HG03442 (cell line): ENCODE measurements at regions not wholly inside any gene's neighbourhood (a gene's known extent, or its start where the extent isn't known, plus 50 kb on each side); places are given as distances from the start of the nearest gene placed in this dataset.
"Not testable (repeated sequence)": the region's sequence is repeated elsewhere in the genome, so short reads cannot be mapped to it uniquely, and the experiment has no call there.

Source experiments
- ATAC-seq: cut with Tn5 transposase; IDR thresholded peaks from one replicate; pipeline ENCODE4 v1.9.1; 2021; ENCODE audit warnings: mild to moderate bottlenecking, moderate library complexity; ENCODE audit not compliant: unreplicated experiment

DNA sequence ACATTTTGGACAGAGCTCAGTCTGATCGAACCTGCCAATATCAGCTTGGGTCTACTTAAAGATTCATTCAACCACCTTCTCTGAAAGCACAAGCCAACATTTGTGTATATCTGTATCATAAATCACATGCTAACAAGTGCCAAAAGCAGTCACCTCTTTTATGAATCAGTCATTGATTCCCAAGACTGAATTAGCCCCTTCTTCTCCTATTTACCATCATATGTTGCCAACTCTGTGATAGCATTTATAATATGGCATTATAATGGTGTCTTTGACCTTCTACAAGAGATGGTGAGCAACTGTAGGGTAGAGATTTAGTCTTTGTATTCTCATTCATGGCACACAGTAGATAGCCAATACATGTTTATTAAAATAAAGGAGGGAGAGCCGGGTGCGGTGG, 61.4 kb downstream of the DDX53 start:
- ATAC-seq = no peak

DNA sequence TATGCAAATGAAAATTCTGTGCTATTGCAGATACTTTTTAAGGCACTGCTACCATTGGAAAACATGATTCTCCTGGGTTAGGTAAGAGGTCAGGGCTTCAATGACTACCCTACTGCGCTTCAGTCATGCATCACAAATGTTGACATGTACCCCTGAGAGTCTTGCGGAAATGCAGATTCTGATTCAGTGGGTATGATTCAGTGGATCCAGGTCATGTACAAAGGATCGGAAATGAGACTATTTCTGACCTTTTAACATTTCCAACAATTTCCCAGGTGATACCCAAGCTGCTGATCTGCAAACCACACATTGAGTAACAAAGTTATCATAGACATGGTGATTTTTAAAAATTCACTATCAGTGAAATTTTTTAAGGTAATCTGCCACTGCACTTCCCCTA, 62.6 kb downstream of the DDX53 start:
- ATAC-seq = no peak

DNA sequence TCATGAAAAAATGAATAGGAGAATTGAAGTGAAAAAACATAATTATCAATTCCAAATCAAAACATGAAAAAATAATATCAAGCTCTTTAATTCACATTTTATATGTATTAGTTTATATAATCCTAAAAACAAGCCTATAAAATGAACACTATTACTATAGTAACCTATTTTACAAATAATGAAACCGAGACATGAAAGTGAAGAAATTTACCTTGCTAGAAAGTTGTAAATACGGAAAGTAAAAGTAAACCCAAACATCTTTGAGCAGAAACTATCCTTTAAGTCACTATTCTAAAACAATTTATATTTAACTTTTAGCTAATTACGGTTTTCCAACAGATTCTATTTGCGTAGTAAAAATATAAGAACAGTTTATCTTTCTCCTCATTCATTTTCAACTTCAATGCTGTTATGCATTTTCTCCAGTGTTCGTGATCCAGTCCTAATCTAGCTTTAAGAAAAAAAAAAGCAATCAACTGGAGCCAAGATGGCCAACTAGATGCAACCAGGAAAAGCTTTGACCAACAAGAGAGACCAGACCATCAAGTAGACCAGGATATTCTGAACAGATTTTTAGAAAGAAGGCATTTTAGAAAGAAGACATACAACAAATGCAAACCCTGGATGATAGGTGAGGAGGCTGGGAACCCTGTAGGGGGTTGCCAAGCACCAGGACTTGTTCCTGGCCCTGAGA, 67.0 kb downstream of the DDX53 start:
- peak; percentile 84 for ATAC-seq

DNA sequence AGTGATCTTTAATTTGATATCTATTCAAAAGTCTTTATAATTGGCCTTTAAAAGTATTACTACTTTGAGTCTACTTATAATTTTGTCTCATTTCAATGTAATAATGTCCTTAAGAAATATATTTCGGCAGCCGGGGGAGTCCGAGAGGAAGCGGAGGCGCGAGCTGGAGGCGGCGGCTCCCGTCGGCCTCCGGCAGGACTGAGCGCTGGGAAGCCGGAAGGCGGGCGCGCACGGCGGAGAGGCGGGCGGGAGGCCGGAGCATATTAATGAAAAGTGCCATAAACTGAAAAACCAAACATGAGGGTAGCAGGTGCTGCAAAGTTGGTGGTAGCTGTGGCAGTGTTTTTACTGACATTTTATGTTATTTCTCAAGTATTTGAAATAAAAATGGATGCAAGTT, 75.7 kb downstream of the DDX53 start:
- not testable (repeated sequence) for ATAC-seq

DNA sequence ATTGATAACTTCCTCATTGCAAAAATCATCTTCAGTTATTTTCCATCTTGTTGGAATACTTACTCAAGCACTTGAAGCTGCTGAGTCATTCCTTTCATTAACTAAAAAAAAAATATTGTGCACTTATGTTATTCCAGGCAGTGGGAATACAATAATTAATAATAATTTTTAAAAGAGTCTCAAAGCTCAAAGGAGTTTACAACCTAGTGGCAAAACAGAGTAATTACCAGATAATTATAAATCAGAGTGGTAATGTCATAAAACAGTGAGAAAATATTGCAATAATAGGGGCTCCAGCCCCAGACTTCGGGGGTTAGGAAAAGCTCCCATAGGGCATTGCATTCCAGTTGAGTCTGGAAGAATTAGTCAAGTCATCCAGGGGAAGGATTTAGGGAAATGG, 79.6 kb downstream of the DDX53 start:
- ATAC-seq = no peak

DNA sequence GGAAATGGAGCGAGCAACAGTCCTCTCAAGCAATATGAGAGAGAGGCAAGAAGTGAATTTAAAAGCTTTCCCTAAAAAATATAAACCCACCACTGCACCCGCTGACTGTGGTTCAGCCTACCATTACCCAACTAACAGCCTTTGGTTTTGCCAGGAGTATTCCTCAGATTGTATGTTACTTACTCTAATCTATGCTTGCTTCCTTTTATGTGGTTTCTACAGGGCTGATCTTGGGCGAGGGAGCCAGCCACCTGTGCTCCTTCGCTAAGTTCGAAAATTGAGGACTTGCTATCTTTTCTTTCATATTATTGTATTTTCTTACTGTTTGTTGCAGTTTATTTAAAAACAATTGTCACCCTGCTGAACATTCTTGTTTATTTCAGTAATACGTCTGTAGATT, 101.1 kb downstream of the DDX53 start:
- no peak for ATAC-seq

DNA sequence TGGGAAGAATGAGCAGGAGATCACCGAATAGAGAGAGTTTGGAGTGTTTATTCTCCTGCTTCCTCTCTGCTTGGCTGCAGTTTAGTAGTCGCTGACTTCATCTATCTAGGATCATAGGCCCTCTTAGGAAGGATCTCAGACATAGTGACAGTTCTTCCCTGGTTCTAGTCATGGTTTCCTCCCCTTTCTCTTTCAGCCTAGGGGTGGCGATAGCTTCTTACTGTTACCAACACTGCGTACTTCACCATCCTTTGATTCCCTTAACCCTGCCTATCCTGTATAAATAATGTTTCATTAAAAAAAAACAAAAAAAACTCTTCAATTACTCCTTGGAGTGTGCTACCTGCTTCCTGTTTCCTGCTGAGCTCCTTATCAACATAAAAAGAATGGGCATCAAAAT, 103.8 kb downstream of the DDX53 start:
- no peak for ATAC-seq

DNA sequence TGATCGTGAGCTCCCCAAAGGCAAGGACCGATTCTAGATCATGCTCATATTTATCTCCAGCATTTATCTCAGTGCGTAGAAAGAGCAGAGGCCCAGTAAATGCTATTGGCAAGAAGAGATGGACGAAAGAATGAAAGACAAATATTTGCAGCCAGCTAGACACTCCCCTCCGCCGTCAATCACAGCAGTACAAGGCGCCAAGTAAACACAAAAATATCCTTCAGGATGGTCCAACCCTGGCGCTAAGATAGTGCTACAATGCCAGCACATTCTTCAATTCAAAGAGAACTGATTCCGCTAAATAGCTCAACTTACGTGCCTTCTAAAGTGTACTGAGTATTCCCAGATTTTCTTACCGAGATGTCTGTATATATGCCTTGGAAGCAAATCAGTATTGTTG, 114.5 kb downstream of the DDX53 start:
- ATAC-seq = no peak

DNA sequence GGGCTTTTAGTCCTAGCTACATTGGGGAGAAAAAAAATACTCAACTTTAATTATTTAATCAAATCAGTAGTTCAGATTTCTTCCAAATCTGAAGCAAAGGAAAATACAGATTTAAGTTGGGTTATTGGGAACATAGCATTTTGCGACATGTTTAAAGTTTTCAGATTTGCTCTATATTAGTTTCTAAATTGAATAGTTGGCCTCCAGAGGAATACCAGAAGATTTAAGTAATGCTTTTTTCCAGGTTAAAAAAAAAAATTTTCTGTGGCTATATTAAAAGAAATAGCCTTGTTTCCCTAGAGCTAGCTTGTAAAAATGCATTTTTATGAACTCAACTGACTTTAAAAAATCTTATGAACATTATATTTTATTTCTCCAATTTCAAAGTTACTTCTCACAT, 115.9 kb downstream of the DDX53 start:
- no peak for ATAC-seq

DNA sequence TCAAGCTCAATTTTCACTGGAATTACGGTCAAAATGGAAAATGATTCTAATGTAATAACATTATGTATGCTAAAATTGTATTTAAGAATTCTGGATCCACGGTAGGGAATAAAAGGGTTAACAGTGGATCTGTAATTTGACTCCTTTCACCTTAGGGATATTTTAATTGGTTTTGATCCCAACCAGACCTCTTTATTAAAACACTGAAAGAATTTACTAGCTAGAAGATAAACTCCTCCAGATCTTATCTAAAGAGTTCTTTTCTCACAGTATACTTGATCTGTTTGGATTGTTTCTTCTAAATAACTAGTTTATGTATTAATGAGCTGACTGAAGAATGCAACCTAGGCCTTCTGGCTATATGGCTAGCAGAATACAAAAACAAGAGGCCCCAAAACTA, 118.4 kb downstream of the DDX53 start:
- ATAC-seq = no peak

DNA sequence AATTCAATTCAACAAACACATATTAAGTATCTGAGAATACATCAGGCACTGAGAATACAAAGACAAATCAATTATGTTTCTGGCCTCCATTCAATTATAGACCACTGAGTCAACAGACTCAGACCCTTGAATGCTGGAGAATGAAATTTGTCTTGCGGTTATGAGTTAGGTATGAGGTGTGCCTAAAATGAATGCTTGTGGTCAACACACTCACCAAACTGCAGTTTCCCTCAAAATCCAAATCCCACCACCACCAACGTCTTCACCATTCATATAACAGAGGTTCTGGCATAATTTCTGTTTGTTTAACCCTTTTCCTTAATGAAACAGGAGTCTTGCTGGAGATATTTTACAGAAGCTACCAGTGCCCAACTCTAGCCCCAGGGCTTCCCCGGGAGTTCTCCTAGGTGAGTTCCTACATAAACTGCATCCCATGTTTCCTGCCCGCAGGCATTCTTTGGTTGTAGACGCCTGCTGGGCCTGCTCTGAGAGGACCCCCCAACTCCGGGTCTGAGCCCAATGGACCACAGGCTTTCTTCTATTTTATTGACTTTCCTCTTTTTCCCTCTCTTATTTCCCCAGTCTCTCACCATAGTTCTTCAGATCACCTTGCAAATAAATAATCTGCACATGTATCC, 119.2 kb downstream of the DDX53 start:
- ATAC-seq = no peak

DNA sequence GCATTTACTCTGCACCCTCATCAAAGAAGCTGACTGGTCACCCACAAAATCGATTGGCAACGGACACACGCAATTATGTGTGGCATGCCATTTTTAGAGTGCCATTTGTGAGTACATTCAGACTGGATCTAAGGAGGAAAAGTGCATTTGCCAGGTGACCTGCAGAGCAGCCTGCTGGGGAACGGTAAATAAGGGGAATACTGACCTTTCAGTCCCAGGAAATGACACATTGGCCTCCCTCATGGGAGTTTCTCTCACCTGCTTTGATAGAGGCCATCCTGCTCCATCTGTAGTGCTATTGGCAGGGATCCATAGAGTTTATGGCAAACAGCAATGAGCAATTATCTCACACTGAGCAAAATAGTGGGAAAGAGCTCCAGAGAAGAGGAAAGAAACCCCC, 127.8 kb downstream of the DDX53 start:
- ATAC-seq = no peak

DNA sequence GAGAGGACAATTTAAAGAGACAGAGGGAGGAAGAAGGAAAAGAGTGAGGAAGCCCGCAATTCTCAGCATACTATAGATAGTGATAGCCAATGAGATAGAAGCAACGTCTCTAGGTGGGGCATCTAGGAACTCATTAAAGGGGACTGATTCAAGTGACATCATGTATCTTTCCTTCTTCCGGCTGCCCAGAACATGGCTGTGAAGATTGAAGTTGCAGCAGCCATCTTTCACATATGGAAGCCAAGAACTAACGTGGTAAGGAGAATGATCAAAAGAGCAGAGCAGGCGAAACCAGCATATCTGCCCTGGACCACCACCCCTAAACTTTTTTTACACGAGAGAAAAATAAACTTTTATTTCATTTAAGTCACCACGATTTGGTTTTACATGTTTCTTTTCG, 133.8 kb downstream of the DDX53 start:
- ATAC-seq = no peak

DNA sequence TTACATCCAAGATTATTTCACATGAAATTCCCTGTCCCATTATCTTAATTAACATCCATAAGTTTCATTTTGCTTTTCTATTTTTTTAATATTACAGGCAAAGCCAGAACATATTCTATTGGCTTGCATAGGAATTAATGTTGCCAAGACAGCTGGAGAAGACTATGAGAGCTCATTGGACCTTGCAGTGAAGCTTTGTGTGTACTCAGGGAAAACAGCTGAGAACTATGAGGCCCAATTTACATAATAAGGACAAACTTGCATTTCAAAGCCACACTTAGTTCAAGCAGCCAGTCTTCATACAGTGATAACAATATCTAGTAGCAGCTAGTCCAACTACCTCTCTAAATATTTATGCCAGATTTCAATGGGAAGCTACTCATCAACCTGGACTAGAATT, 134.4 kb downstream of the DDX53 start:
- no peak for ATAC-seq

DNA sequence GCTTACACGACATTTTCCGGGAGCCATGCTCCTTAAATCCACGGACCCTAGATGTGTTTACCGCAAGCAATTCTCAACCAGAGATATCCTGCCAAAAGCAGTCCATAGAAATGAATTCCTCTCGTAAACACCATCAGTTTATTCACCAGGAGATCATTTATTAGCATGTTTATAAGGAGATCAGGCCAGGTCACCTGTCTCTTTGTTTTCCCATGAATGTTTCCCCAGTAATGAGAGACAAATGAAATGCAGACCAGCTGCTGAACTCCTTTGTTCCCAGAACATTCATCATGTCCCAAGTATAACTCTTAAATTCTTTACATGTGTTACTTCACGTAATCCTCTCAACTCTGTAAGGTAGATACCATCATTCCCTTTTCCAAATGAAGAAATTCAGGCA, 137.1 kb downstream of the DDX53 start:
- ATAC-seq = no peak

DNA sequence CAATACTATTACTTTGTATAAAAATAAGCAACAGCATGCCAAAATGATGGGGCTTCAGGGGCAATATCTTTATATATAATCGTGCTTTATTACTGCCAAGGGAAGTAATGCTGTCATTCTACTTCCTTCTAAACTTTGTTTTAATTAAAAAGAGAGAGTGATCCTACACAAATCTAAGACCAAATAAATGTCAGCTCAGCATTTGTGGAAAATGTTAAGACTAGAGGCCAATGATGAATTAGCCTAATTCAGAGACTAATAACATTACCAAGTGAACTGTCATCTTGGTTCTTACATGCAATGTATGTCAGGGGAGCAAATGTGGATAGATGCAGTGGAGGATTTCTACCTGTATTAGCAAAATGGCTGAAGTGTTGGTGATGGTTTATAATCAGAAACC, 166.4 kb upstream of the PTCHD1 start:
- no peak for ATAC-seq

DNA sequence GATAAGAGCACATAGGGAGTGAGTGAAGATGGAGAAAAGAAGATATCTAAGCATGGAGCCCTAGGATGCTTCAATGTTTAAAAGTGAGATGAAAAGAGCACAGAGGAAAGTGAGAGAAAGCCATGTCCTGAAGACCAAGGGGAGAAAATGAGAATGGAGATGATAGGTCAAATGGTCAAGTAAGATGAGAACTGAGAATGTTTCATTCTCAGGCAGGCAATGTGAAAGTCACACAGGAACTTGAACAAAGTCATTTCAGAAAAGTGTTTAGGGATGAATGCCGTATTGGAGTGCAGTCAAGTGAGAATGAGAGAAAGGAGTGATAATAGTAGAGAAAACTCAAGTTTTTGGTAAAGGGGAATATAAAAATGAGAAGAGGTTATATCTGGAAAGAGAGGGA, 148.7 kb upstream of the PTCHD1 start:
- ATAC-seq = peak; percentile 53

DNA sequence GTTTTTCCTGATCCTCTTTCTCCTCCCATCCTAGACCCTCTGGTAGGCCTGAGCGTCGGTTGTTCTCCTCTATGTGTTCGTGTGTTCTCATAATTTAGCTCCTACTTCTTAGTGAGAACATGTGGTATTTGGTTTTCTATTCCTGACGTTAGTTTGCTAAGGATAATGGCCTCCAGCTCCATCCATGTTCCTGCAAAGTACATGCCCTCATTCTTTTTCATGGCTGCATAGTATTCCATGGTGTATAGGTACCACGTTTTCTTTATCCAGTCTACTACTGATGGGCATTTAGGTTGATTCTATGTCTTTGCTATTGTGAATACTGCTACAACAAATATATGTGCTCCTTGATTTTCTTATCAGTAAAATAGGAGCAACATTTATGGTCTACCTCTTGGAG, 146.8 kb upstream of the PTCHD1 start:
- no peak for ATAC-seq

DNA sequence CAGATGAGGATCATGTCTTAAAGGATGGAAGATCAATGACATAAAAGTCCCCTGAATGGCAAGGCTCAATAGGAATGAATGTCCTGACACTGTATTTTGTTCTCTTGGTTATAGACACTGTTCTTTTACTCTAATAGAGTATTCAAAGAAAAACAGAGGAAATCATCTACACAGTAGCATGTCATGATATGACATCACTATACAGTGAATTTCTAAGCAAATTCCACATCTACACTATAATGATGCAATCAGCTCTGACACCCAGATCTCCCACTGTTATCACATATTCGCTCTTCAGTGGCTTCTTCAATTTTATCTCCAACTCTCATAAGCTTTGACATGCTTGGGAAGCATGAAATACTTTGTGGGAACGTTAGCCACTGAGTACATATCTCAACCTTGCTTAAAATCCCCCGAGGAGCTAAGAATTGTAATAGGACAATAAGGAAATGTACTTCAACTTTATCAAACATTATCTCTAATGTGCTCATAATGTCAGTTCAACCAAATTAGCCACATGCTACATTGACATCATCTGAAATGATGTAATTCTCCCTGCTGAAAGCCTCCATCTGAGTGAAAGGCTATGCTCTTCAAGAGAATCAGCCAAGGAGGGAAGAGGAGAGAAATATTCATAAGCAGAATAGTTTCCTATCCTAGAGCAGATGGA, 139.6 kb upstream of the PTCHD1 start:
- no peak for ATAC-seq

DNA sequence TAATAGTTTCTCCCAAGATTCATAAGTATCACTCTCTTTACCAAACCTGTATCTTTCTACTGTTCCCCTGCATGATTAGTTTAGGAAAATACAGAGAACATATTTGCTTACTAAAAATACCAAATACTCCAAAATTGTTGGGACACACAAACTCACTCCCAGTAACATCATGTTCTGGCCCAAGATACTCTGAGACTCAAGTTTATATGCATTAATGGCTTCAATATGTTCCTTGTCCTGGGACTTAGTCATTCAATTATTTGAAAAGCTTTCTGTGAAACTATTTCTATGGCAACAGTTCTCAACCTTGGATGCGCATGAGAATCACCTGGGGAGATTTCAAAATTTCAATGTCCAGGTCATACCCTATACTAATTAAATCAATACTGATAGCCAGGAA, 138.9 kb upstream of the PTCHD1 start:
- no peak for ATAC-seq

DNA sequence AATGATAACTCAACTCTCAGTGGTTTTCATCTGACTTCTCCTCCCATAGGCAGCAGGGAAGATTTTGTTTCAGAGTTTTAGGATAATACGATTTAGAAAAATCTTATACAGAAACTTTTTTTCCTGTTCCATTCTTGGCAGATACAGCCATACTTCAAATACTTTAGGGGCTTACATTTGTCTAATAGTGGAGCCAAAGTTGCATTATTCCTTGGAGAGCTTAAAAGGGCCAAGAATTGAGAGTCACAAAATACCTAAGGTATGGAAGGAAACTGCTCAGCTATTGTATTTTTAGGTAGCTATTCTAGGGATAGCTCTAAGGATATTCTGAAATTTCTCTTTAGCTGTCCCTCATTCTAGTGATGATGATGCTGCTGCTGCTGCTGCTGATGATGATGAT, 132.9 kb upstream of the PTCHD1 start:
- no peak for ATAC-seq

DNA sequence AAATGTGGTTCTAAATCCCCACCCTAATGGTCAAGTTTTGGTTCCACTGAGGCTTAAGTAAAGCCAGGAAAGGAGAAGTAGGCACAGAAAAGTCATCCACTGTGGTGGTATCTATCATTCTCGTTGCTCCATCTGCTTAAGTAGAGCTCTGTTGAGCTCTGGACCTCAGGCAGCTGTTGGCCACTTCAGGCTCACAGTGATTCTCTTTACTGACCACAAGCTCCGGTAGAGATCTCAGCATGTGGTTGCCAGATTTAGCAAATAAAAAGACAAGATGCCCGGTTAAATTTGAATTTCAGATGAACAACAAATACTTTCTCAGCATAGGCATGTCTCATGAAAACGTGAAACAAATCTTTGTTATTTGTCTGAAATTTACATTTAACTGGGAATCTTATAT, 132.3 kb upstream of the PTCHD1 start:
- ATAC-seq = no peak

DNA sequence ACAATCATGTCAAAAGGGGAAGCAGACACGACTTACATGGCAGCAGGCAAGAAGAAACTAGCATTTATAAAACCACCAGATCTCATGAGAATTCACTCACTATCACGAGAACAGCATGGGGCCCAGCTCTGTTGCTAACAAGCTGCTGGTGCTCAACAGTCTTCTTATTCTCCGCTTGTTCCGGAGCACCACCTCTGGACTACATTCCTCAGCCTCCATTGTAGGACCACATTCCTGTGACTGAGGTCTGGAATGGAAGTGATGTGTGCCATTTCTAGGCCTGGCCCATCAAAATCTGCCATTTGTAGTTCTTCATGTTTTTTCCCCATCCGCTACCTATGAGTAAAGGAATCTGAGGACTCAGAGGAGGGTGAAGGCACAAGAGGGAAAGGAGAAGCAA, 111.5 kb upstream of the PTCHD1 start:
- no peak for ATAC-seq
